ENCODE measurements at regions not wholly inside any gene's neighbourhood (a gene's known extent, or its start where the extent isn't known, plus 50 kb on each side); places are given as distances from the start of the nearest gene placed in this dataset.

GRCh38 chr12:46884362-46884761, 58.6 kb upstream of the SLC38A4 start:
- no peak for TF ChIP-seq CTCF (IDR thresholded peaks at IDR 0.05)
- ChIA-PET POLR2A (no interaction called here), CTCF (interaction anchor here (0.6 kb wide), 1 partner anchor 10 kb away, joined by 3 read pairs; no protein-coding TSS in a partner anchor)
- H3K27ac Mint-ChIP-seq: no peak overlapping the region
- H3K4me3 ChIP-seq (ENCODE audit: low read length): no peak overlapping the region
- H3K36me3 Mint-ChIP-seq (ENCODE audit: low read depth): no peaks in the 10 kb centered on the region
- ATAC-seq (ENCODE audit: poor library complexity): no peak
- H3K9me3 Mint-ChIP-seq: peaks cover under 1% of the 10 kb centered on the region
- H3K9me3 ChIP-seq (ENCODE audit: control insufficient read depth in 1 of 2, insufficient read depth in 1 of 2, low read length in 2 of 2): no peaks in the 10 kb centered on the region
- H3K36me3 ChIP-seq (ENCODE audit: insufficient read depth, low read length): no peaks in the 10 kb centered on the region
- no peaks in the 10 kb centered on the region for H3K4me1 ChIP-seq (ENCODE audit: insufficient read depth, low read length)
- H3K27me3 Mint-ChIP-seq: peaks cover 18% of the 10 kb centered on the region
- no peaks in the 10 kb centered on the region for H3K4me1 Mint-ChIP-seq (ENCODE audit: low read depth)
- no peaks in the 10 kb centered on the region for H3K27me3 ChIP-seq (ENCODE audit: control insufficient read depth in 1 of 2, insufficient read depth in 2 of 2, low read length in 2 of 2)
- intact Hi-C loops (cut with DNase I, micrococcal nuclease): no loop called here
- H3K27ac ChIP-seq (ENCODE audit: low read depth in 1 of 2, low read length in 2 of 2): no peak overlapping the region
- H3K4me3 Mint-ChIP-seq: no peak overlapping the region
- DNase-seq: no peak

GRCh38 chr12:46886541-46887041, 60.8 kb upstream of the SLC38A4 start:
- ATAC-seq (ENCODE audit: poor library complexity): no peak
- H3K9me3 ChIP-seq (ENCODE audit: control insufficient read depth in 1 of 2, insufficient read depth in 1 of 2, low read length in 2 of 2): no peaks in the 10 kb centered on the region
- peaks cover 0 to 2% of the 10 kb centered on the region in 2 experiments for H3K27me3 ChIP-seq (ENCODE audit: control insufficient read depth in 1 of 2, insufficient read depth in 2 of 2, low read length in 2 of 2)
- ChIA-PET POLR2A (no interaction called here), CTCF (interaction anchor here (1.4 kb wide), 1 partner anchor 16 kb away, joined by 6 read pairs; no protein-coding TSS in a partner anchor)
- Mint-ChIP-seq H3K27ac (no peak overlapping the region), H3K36me3 (ENCODE audit: low read depth) (no peaks in the 10 kb centered on the region), H3K27me3 (peaks cover 15% of the 10 kb centered on the region), H3K4me3 (no peak overlapping the region), H3K9me3 (no peaks in the 10 kb centered on the region), H3K4me1 (ENCODE audit: low read depth) (no peaks in the 10 kb centered on the region)
- TF ChIP-seq CTCF (IDR thresholded peaks at IDR 0.05): no peak
- H3K27ac ChIP-seq (ENCODE audit: low read depth in 1 of 2, low read length in 2 of 2): no peak overlapping the region
- H3K4me1 ChIP-seq (ENCODE audit: insufficient read depth, low read length): no peaks in the 10 kb centered on the region
- intact Hi-C loops (cut with DNase I, micrococcal nuclease): no loop called here
- H3K4me3 ChIP-seq (ENCODE audit: low read length): no peak overlapping the region
- no peak for DNase-seq
- no peaks in the 10 kb centered on the region for H3K36me3 ChIP-seq (ENCODE audit: insufficient read depth, low read length)

GRCh38 chr12:46887870-46888269, 62.1 kb upstream of the SLC38A4 start:
- Mint-ChIP-seq H3K36me3 (ENCODE audit: low read depth) (no peaks in the 10 kb centered on the region), H3K27ac (no peak overlapping the region), H3K27me3 (peaks cover 21% of the 10 kb centered on the region), H3K4me3 (no peak overlapping the region), H3K9me3 (no peaks in the 10 kb centered on the region), H3K4me1 (ENCODE audit: low read depth) (no peaks in the 10 kb centered on the region)
- Histone ChIP-seq H3K4me3 (ENCODE audit: low read length) (no peak overlapping the region), H3K4me1 (ENCODE audit: insufficient read depth, low read length) (no peaks in the 10 kb centered on the region), H3K27ac (ENCODE audit: low read depth in 1 of 2, low read length in 2 of 2) (no peak overlapping the region), H3K36me3 (ENCODE audit: insufficient read depth, low read length) (no peaks in the 10 kb centered on the region), H3K27me3 (ENCODE audit: control insufficient read depth in 1 of 2, insufficient read depth in 2 of 2, low read length in 2 of 2) (peaks cover 0 to 2% of the 10 kb centered on the region in 2 experiments), H3K9me3 (ENCODE audit: control insufficient read depth in 1 of 2, insufficient read depth in 1 of 2, low read length in 2 of 2) (no peaks in the 10 kb centered on the region)
- ChIA-PET POLR2A (no interaction called here), CTCF (interaction anchor here (0.9 kb wide), 1 partner anchor 11 kb away, joined by 3 read pairs; no protein-coding TSS in a partner anchor)
- TF ChIP-seq CTCF (IDR thresholded peaks at IDR 0.05): no peak
- DNase-seq (no peak), ATAC-seq (ENCODE audit: poor library complexity) (no peak)
- intact Hi-C loops (cut with DNase I, micrococcal nuclease): no loop called here

Data from CD4-positive, alpha-beta T cell (primary cell).